ENCODE measurements at regions not wholly inside any gene's neighbourhood (a gene's known extent, or its start where the extent isn't known, plus 50 kb on each side); places are given as distances from the start of the nearest gene placed in this dataset.
A peak's percentile ranks its signal among the peaks of the same experiment; 100 is the strongest.

GRCh38 chr2:62309081-62309464, 113.2 kb downstream of the B3GNT2 start:
- H3K9me3 ChIP-seq: no peaks in the 10 kb centered on the region
- no peak overlapping the region for H3K4me3 ChIP-seq
- peaks cover 0 to 7% (median 0%) of the 10 kb centered on the region in 4 donors for H3K4me1 ChIP-seq
- TF ChIP-seq POLR2A (IDR thresholded peaks at IDR 0.05) (no peak), EP300 (IDR thresholded peaks at IDR 0.05) (no peak), CTCF (IDR thresholded peaks at IDR 0.05) (no peak)
- no peak for DNase-seq (ENCODE audit: low spot score in 2 of 2)
- H3K36me3 ChIP-seq: no peaks in the 10 kb centered on the region
- 78 to 80% methylated on average over 1 of the region's 1 CpG for WGBS, 2 donors
- peak overlapping the region in 1 of 4 donors; percentile 3 for H3K27ac ChIP-seq
- H3K27me3 ChIP-seq: no peaks in the 10 kb centered on the region

GRCh38 chr2:62307469-62308389, 111.8 kb downstream of the B3GNT2 start:
- H3K4me1 ChIP-seq: peaks cover 0 to 7% (median 0%) of the 10 kb centered on the region in 4 donors
- H3K4me3 ChIP-seq: no peak overlapping the region
- no peaks in the 10 kb centered on the region for H3K27me3 ChIP-seq
- DNase-seq (ENCODE audit: low spot score in 2 of 2): no peak
- WGBS, 2 donors: 77 to 87% methylated on average over 15 of the region's 15 CpGs
- H3K36me3 ChIP-seq: no peaks in the 10 kb centered on the region
- H3K9me3 ChIP-seq: no peaks in the 10 kb centered on the region
- TF ChIP-seq CTCF (IDR thresholded peaks at IDR 0.05) (no peak), POLR2A (IDR thresholded peaks at IDR 0.05) (no peak), EP300 (IDR thresholded peaks at IDR 0.05) (no peak)
- peak overlapping the region in 1 of 4 donors; percentile 43 for H3K27ac ChIP-seq

- no peak for TF ChIP-seq POLR2A (IDR thresholded peaks at IDR 0.05)
- no peak for TF ChIP-seq CTCF (IDR thresholded peaks at IDR 0.05)
- no peak for TF ChIP-seq EP300 (IDR thresholded peaks at IDR 0.05)
- H3K27ac ChIP-seq: peak overlapping the region in 1 of 4 donors; percentile 43
- no peaks in the 10 kb centered on the region for H3K27me3 ChIP-seq
- H3K9me3 ChIP-seq: no peaks in the 10 kb centered on the region
- DNase-seq (ENCODE audit: low spot score in 2 of 2): no peak
- peaks cover 0 to 7% (median 0%) of the 10 kb centered on the region in 4 donors for H3K4me1 ChIP-seq
- 65 to 68% methylated on average over 7 of the region's 7 CpGs for WGBS, 2 donors
- no peaks in the 10 kb centered on the region for H3K36me3 ChIP-seq
- H3K4me3 ChIP-seq: no peak overlapping the region
Measured at GRCh38 chr2:62306751-62307468, 111.0 kb downstream of the B3GNT2 start.

- Histone ChIP-seq H3K27me3 (no peaks in the 10 kb centered on the region), H3K4me1 (peaks cover 0 to 7% (median 0%) of the 10 kb centered on the region in 4 donors), H3K27ac (peak overlapping the region in 1 of 4 donors; percentile 39), H3K36me3 (no peaks in the 10 kb centered on the region), H3K9me3 (no peaks in the 10 kb centered on the region), H3K4me3 (no peak overlapping the region)
- DNase-seq (ENCODE audit: low spot score in 2 of 2): no peak
- TF ChIP-seq POLR2A (IDR thresholded peaks at IDR 0.05): no peak
- no peak for TF ChIP-seq EP300 (IDR thresholded peaks at IDR 0.05)
- no peak for TF ChIP-seq CTCF (IDR thresholded peaks at IDR 0.05)
- 79 to 80% methylated on average over 12 of the region's 12 CpGs for WGBS, 2 donors
Measured at GRCh38 chr2:62305421-62306176, 109.7 kb downstream of the B3GNT2 start.

Measured in tibial nerve (tissue), 4 donors.